ENCODE measurements at regions not wholly inside any gene's neighbourhood (a gene's known extent, or its start where the extent isn't known, plus 50 kb on each side); places are given as distances from the start of the nearest gene placed in this dataset.

DNA sequence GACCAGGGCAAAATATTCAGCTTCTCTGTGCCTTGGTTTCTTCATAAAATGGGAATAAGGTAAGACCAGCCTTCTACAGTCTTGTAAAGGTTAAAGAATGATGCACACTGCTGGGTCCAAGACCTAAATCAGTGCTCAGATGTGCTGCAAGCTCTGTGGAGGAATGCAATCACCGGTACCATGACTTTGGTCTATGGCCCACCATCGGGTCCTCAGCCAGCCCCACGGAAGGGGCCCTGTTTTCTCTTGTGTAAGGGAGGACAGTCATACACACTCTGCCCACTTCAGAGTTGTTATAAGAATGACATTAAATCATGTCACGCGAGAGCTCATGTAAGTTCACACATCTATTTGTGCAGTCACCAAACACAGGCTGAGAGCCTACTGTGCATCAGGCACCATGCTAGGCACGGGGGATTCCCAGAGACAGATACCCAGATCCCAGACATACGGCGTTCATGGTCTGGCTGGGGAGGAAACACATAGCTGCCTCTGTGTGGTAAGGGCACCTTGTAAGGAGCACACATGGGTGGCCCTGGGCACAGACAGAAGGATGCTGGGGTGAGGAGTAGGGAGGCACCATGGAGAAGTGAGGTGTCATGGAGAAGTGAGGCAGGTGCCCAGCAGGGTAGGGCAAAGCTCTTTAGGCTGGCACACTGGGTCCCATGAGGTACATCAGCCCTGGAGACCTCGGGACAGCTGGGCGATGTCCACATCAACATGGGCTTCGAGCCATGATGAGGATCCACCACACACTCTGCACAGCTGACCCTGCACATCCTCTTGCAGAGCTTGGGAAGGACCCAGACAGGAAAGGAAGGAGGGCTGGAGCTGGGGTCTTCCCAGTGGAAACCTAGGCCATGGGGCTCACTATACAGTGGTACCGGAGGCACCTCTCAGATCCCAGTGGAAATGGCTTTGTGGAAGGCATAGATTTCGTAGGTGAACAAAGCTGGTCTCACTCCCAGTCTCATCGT, 190.4 kb upstream of the DIO3 start:
- TF ChIP-seq CTCF (IDR thresholded peaks at IDR 0.05; ENCODE audit: low read depth, low read length): no peak
- no peak for TF ChIP-seq EZH2phosphoT487 (IDR thresholded peaks at IDR 0.05; ENCODE audit: low read depth)

Data from OCI-LY3 (cell line).